AG10803 (cell line): ENCODE measurements at regions not wholly inside any gene's neighbourhood (a gene's known extent, or its start where the extent isn't known, plus 50 kb on each side); places are given as distances from the start of the nearest gene placed in this dataset.
A peak's percentile ranks its signal among the peaks of the same experiment; 100 is the strongest.

Source experiments
- DNase-seq: peaks from one replicate; pipeline ENCODE4 v3.0.0; 2010; ENCODE audit warnings: low read depth
- H3K4me3 ChIP-seq: 2 replicates; pipeline ENCODE4 v1.5.1; 2011; ENCODE audit warnings: mild to moderate bottlenecking, low read length, control low read depth
- CTCF ChIP-seq: conservative IDR thresholded peaks from 2 replicates; pipeline ENCODE4 v1.5.1; 2011; ENCODE audit warnings: mild to moderate bottlenecking, low read length, control low read depth, inconsistent platforms

GRCh38 chr6:147127587-147127986 is 76.6 kb upstream of the STXBP5 start:
- DNase-seq = peak; percentile 3
- H3K4me3 ChIP-seq = no peak overlapping the region
- no peak for TF ChIP-seq CTCF

GRCh38 chr6:147128056-147128455 is 76.2 kb upstream of the STXBP5 start:
- no peak overlapping the region for H3K4me3 ChIP-seq
- no peak for DNase-seq
- TF ChIP-seq CTCF = no peak

GRCh38 chr6:147131532-147132128 is 72.6 kb upstream of the STXBP5 start:
- no peak for TF ChIP-seq CTCF
- DNase-seq = peak; percentile 36
- no peak overlapping the region for H3K4me3 ChIP-seq

GRCh38 chr6:147132889-147133288 is 71.3 kb upstream of the STXBP5 start:
- TF ChIP-seq CTCF = no peak
- H3K4me3 ChIP-seq = no peak overlapping the region
- peak; percentile 50 for DNase-seq

GRCh38 chr6:147133669-147134068 is 70.5 kb upstream of the STXBP5 start:
- no peak overlapping the region for H3K4me3 ChIP-seq
- no peak for TF ChIP-seq CTCF
- DNase-seq = no peak

GRCh38 chr6:147135211-147135681 is 69.0 kb upstream of the STXBP5 start:
- H3K4me3 ChIP-seq = no peak overlapping the region
- peak; percentile 98 for DNase-seq
- no peak for TF ChIP-seq CTCF

GRCh38 chr6:147136057-147136456 is 68.2 kb upstream of the STXBP5 start:
- DNase-seq = no peak
- TF ChIP-seq CTCF = no peak

More at GRCh38 chr6:147136057-147136456, 68.2 kb upstream of the STXBP5 start:
- no peak overlapping the region for H3K4me3 ChIP-seq
